ENCODE measurements at regions not wholly inside any gene's neighbourhood (a gene's known extent, or its start where the extent isn't known, plus 50 kb on each side); places are given as distances from the start of the nearest gene placed in this dataset.

GRCh38 chr7:34207810-34208209 is 302.5 kb downstream of the BMPER start:
- H3K4me3 ChIP-seq (ENCODE audit: low read depth, low read length), result no peak overlapping the region
- peak; percentile 5 for DNase-seq (ENCODE audit: low read depth)
- no peak for TF ChIP-seq CTCF (IDR thresholded peaks at IDR 0.05; ENCODE audit: insufficient read depth, low read depth, low read length)

GRCh38 chr7:34208878-34209621 is 303.7 kb downstream of the BMPER start:
- no peak for DNase-seq (ENCODE audit: low read depth)
- no peak overlapping the region for H3K4me3 ChIP-seq (ENCODE audit: low read depth, low read length)
- TF ChIP-seq CTCF (IDR thresholded peaks at IDR 0.05; ENCODE audit: insufficient read depth, low read depth, low read length), result no peak

GRCh38 chr7:34211018-34211417 is 305.7 kb downstream of the BMPER start:
- no peak overlapping the region for H3K4me3 ChIP-seq (ENCODE audit: low read depth, low read length)
- TF ChIP-seq CTCF (IDR thresholded peaks at IDR 0.05; ENCODE audit: insufficient read depth, low read depth, low read length), result no peak
- no peak for DNase-seq (ENCODE audit: low read depth)

- no peak overlapping the region for H3K4me3 ChIP-seq (ENCODE audit: low read depth, low read length)
- no peak for DNase-seq (ENCODE audit: low read depth)
- no peak for TF ChIP-seq CTCF (IDR thresholded peaks at IDR 0.05; ENCODE audit: insufficient read depth, low read depth, low read length)
Measured at GRCh38 chr7:34217972-34218371, 312.6 kb downstream of the BMPER start.

GRCh38 chr7:34219153-34219718 is 313.9 kb downstream of the BMPER start:
- DNase-seq (ENCODE audit: low read depth), result no peak
- TF ChIP-seq CTCF (IDR thresholded peaks at IDR 0.05; ENCODE audit: insufficient read depth, low read depth, low read length), result no peak
- no peak overlapping the region for H3K4me3 ChIP-seq (ENCODE audit: low read depth, low read length)

- H3K4me3 ChIP-seq (ENCODE audit: low read depth, low read length), result no peak overlapping the region
- no peak for TF ChIP-seq CTCF (IDR thresholded peaks at IDR 0.05; ENCODE audit: insufficient read depth, low read depth, low read length)
- no peak for DNase-seq (ENCODE audit: low read depth)
Measured at GRCh38 chr7:34220506-34221185, 315.3 kb downstream of the BMPER start.
